H1 (cell line): ENCODE measurements at regions not wholly inside any gene's neighbourhood (a gene's known extent, or its start where the extent isn't known, plus 50 kb on each side); places are given as distances from the start of the nearest gene placed in this dataset.

Experiments used
- GTF2F1 ChIP-seq: IDR thresholded peaks from 2 replicates; pipeline ENCODE4 v1.6.1; 2012; ENCODE audit warnings: low read depth, low read length, improper control_type of control experiment, borderline replicate concordance
- POLR2AphosphoS5 ChIP-seq: IDR thresholded peaks from 2 replicates; pipeline ENCODE4 v1.6.1; 2011; ENCODE audit warnings: low read depth, low read length
- USF2 ChIP-seq: IDR thresholded peaks from 2 replicates; pipeline ENCODE4 v1.6.1; 2011; ENCODE audit warnings: low read length, improper control_type of control experiment

- TF ChIP-seq POLR2AphosphoS5: no peak
- TF ChIP-seq USF2: no peak
- TF ChIP-seq GTF2F1: no peak
Measured at GRCh38 chr16:9689597-9689996, 492.6 kb downstream of the GRIN2A start (continued).
